CD4-positive, alpha-beta T cell treated with Interleukin-15 for 4 hours (primary cell): ENCODE measurements at regions not wholly inside any gene's neighbourhood (a gene's known extent, or its start where the extent isn't known, plus 50 kb on each side); places are given as distances from the start of the nearest gene placed in this dataset.
"Not testable (repeated sequence)": the region's sequence is repeated elsewhere in the genome, so short reads cannot be mapped to it uniquely, and the experiment has no call there.

ENCODE experiments used
- DNase-seq: peaks from one replicate; pipeline ENCODE4 v3.0.0-alpha.2; 2020; ENCODE audit warnings: low spot score

DNA sequence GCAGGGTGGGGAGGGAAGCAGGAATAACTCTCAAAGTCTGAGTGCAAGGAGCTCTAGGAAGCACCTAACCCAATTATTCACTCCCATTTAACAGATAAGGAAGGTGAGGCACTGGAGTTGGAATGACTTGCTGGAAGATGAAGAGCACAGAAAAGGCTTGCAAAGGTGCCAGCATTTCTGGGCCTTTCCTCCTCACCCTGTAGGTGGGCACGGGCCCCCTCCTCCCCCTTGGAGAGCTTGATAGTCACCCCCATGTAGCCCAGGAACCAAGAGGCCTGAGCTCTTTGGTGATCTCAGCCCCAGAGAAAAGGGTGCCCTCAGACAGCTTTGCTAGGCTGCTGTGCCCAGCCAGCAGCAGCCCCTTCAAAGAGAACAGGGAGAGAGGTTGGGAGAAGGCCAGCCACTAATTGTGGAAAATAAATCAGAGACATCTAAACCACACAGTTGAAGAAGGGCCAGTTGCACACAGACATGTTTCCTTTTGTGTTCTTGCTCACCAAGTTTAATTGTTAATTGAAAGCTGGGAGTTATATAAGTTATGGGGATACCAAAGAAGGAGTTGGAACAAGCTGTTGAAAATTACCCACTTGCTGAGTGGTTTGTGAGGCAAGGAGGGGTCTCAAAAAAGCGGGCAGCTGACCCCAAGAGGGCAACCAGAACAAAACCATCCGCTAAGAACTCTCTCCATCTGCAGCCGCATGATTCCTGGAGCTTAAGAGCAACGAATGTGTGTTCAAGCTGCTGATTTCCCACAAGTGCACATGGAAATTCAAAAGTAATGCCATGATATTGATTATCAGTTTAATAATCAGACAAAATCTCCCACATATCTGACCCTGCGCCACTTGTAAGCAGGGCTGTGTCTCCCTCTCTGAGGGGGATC is 77.0 kb downstream of the MRPL14 start:
- no peak for DNase-seq

- no peak for DNase-seq
Observed at GRCh38 chr6:44049163-44049988, 77.9 kb downstream of the MRPL14 start.

DNA sequence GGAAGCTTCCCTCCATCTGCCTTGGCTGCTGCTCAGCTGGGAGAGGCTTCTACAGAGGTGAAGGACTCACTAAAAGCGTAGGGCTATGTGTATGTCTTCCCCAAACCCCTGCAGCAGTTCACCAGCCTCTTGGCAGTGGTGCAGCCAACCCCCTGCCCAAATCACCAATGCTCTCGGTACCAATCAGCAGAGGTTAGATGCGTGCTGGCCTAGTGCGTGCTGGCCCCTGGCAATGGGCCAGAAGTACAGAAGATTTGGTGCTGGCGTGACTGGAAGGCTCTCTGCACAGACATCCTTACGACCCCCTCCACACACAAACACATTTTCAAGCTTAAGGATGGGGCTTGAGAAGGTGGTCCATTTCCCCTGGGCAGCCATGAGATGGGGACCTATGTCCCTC is 79.0 kb downstream of the MRPL14 start:
- no peak for DNase-seq

GRCh38 chr6:44047801-44048200 is 79.5 kb downstream of the MRPL14 start:
- DNase-seq, result no peak

DNA sequence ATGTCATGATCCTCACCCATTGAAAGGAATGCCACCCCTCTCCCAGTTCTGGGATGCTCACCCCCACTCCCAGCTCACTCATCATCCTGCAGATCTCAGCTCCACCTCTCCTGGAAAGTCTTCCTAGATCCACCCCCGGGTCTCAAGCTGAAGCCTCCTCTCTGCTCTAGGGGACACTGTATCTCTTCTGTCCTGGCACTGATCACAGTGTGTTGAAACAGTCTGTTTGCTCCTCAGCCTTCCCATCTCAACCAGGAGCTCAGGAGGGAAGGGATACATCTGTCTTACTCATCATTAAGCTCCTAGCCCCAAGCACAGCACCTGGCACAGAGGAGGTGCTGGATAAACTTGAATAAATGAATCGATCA is 80.1 kb downstream of the MRPL14 start:
- no peak for DNase-seq

GRCh38 chr6:44046516-44047178 is 80.6 kb downstream of the MRPL14 start:
- no peak for DNase-seq

DNA sequence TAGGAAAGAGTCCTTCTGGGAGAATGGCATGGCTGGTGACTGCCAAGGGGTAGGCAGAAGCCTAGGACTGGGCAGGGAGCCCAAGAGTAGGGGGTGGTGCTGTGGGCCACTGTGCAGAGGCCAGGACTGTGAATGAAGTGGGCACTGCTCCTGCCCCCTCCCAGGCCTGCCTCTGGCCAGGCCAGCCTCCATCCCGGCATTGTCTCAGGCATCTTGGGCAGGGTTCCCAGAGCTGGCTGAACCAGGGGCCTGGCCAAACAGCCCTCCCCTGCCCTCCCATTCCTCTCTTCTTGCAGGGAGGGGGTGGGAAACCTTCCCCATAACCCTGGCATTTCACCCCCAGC is 81.6 kb downstream of the MRPL14 start:
- DNase-seq, result no peak

- DNase-seq, result no peak
Observed at GRCh38 chr6:44044940-44045671, 82.1 kb downstream of the MRPL14 start.

DNA sequence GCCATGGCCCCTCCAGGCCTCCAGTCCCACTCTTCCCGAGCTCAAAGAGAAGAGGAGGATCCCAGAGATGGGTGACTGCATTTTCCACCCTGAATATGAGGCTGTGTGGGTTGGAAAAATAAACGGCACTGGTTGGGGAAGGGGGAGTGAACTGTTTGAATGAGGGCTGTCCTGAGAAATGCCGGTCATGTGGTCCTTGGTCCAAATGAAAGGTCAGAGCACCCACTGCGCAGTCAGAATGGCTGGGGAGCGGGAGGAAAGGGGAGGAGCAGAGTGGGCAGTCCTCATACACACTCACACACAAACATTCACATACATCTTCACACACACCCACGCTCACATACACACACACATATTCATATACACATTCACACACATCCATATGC is 83.1 kb downstream of the MRPL14 start:
- no peak for DNase-seq

DNA sequence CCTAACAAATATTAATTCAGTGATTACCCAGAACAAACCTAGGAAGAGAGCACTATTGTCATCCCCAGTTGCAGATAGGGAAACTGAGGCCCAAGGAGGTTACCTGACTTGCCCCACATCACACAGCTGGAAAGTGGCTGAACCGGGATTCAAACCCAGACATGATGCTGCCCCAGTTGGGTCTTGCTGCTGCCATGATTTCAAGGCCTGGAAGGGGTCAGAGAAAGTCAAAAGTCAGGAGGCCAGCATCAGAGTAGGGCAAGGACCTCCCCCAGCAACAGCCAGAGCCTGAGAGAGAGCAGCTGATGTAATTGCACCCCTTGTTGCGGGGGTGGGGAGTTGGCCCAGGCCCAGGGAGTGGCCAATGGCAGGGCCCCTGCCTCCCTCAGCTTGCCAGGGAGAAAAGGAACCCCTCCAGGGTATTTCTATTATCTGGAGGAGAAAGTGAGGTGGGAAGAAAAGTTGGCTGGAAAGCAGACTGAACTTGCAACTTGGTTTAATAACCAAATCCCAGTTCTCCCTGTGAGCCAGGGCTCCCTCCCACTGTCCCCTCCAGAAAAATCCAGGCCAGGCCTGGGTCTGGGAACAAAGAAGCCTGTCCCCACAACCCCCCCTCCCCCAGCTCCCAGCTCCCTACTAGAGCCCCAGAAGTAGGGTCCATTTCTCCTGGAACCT is 83.6 kb downstream of the MRPL14 start:
- DNase-seq, result no peak

- DNase-seq, result no peak
Observed at GRCh38 chr6:44042989-44043478, 84.2 kb downstream of the MRPL14 start.

- DNase-seq, result no peak
Observed at GRCh38 chr6:44042261-44042988, 84.8 kb downstream of the MRPL14 start.

DNA sequence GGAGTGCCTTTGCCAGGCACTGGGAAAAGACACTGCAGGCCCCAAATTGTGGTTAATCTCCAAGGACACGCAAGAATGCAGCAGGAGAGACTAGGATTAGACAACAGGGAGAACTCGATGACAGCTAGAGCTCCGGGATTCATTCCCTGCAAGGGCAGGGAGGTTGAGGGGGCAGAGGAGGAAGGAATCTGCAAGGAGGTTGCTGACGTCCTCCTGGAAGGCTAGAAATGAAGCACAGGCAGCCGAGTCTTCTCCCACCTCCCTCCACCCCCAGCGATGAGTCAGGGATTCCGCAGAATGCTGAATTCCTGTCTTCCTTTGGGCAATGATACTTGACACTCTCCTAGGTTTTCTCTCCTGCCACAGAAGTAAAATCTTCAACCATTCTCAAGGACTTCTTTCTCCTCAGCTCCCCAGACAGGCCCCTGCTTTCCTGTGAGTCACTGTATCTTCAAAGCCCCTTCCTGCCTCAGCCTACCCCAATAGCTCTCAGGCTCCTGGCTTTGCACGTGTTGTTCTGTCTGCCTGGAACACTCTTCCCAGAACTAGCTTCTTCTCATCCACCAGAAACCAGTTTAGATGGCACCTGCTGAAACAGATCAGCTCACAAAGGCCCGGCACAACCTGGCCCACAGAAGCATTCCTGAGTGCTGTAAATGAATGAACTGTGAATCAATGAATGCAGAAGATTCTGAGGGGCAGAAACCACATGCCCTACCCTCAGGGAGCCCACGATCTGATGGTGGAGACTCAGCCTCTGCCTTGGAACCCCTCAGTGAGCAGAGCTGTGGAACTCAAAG is 85.6 kb downstream of the MRPL14 start:
- no peak for DNase-seq

DNA sequence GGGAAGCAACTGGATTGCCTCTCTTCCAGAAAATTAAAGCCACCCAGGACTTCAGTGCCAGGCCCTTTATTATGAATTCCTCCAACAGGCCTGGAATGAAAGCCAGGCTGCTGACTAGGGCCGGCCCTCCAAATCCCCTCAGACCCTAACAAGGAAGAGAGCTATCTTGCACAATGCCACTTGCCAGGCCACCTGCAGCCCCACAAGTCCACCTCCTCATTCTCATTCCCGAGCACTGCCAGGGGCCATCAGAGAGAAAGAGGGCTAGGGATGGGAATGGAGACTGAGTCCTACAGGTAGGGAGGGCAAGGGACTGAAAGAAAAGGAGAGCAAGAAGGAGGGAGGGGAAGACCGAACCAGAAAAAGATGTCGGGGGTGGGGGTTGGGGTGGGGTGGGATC is 86.5 kb downstream of the MRPL14 start:
- no peak for DNase-seq

DNA sequence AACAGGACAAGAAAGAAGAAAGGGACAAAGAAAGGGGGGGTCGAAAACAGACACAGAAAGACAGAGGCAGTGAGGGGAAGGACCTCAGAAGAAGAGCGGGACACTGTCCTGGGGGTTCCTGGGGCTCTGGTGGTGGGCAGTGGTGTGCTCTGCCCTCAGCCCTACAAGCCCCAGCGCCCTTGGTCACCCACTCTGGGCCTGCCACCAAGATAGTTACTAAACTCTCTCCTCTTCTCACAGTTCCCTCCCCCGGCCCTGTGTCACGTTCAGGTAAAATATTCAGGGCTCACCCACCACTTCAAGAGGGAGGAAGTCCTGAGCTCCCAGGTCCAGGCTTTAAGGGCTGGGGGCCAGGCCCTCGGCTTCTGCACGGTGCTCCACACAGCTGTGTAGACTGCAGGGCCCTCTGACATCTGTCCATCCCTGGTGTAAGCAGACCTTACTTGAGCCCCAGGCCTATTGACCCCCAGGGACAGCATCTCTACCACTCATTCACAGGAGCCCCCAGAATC is 87.4 kb downstream of the MRPL14 start:
- no peak for DNase-seq

GRCh38 chr6:44039191-44039719 is 88.0 kb downstream of the MRPL14 start:
- no peak for DNase-seq

DNA sequence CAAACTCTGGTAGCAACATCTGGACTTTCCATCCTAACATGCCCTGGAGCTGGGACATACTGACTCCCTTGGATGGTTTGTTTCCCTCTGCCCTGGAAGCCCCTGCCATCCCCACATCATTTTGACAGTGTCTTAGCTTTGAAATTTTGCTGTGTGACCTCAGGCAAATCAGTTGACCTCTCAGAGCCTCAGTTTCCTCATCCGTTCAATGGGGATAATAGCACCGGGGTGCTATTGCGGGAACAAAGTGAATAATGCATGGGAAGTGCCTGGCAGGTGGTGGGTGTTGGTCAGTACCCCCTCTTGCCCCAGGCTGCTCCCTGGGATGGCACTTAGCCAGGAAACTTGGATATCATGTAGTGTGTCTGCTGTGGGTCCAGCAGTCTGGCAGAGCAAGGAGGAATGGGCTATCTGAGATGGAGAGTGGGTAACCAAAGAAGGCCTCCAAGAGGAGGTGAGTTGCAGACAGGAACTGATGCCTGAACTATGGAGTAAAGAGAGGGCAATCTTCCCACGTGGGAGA is 88.6 kb downstream of the MRPL14 start:
- no peak for DNase-seq

DNA sequence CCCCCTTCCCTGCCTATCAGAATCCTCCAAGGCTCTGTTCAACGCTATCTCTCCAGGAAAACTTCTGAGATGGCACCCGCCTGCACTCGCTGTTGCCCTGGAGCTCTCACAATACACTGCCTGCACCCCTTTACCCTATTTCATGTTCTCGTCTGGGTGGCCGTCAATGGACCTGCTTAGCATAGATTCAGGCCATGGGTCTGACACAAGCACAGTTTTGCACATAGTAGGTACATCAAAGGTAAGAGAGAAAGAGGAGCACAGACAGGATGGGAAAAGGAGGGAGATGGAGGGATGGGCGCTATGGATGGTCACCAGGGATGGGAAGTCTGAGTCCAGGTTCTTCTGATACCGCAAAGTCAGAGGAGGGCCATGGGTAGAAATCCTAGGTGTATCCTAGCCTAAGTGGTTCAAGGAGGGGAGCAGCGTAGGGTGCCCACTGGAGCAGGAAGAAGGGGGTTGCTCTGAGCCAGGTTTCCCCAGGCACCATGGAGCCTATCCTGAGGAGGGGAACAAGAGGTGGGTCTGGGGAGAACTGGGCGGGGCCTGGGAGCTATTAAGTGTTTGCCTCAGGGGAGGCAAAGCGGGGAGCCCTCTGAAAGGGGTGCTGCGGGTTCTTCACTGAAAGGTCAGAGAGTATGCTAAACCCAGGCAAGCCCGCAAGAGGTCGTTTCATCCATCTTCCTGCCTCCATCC is 89.3 kb downstream of the MRPL14 start:
- DNase-seq, result no peak

DNA sequence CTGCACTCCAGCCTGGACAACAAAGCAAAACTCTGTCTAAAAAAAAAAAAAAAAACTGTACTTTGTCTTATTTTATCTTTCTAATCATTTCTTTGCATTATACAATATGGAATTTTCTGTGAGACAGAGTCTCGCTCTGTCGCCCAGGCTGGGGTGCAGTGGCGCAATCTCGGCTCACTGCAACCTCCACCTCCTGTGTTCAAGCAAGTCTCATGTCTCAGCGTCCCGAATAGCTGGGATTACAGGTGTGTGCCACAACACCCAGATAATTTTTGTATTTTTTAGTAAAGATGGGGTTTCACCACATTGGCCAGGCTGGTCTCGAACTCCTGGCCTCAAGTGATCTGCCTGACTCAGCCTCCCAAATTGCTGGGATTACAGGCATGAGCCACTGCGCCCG is 90.0 kb downstream of the MRPL14 start:
- DNase-seq, result not testable (repeated sequence)
